ENCODE measurements at regions not wholly inside any gene's neighbourhood (a gene's known extent, or its start where the extent isn't known, plus 50 kb on each side); places are given as distances from the start of the nearest gene placed in this dataset.

GRCh38 chr4:180640193-180640592, 1603.0 kb upstream of the TENM3 start:
- no peak for DNase-seq

- DNase-seq, result no peak
Observed at GRCh38 chr4:180641495-180641894, 1601.7 kb upstream of the TENM3 start.

- no peak for DNase-seq
Observed at GRCh38 chr4:180642732-180643131, 1600.5 kb upstream of the TENM3 start.

GRCh38 chr4:180650273-180650672, 1592.9 kb upstream of the TENM3 start:
- DNase-seq, result no peak

- DNase-seq, result no peak
Observed at GRCh38 chr4:180652533-180652932, 1590.7 kb upstream of the TENM3 start.

- no peak for DNase-seq
Observed at GRCh38 chr4:180655886-180656285, 1587.3 kb upstream of the TENM3 start.

GRCh38 chr4:180657881-180658280, 1585.3 kb upstream of the TENM3 start:
- no peak for DNase-seq

- DNase-seq, result peak; percentile 62
Observed at GRCh38 chr4:180664766-180665368, 1578.3 kb upstream of the TENM3 start.

- no peak for DNase-seq
Observed at GRCh38 chr4:180665481-180665880, 1577.7 kb upstream of the TENM3 start.

- no peak for DNase-seq
Observed at GRCh38 chr4:180665994-180666824, 1577.0 kb upstream of the TENM3 start.

- no peak for DNase-seq
Observed at GRCh38 chr4:180668732-180669131, 1574.5 kb upstream of the TENM3 start.

- DNase-seq, result no peak
Observed at GRCh38 chr4:180669680-180670079, 1573.5 kb upstream of the TENM3 start.

GRCh38 chr4:180674619-180675358, 1568.4 kb upstream of the TENM3 start:
- no peak for DNase-seq

GRCh38 chr4:180675359-180675650, 1567.9 kb upstream of the TENM3 start:
- DNase-seq, result no peak

- DNase-seq, result no peak
Observed at GRCh38 chr4:180680305-180680704, 1562.9 kb upstream of the TENM3 start.

GRCh38 chr4:180682776-180683175, 1560.4 kb upstream of the TENM3 start:
- DNase-seq, result no peak

GRCh38 chr4:180683186-180683585, 1560.0 kb upstream of the TENM3 start:
- no peak for DNase-seq

GRCh38 chr4:180688480-180688879, 1554.7 kb upstream of the TENM3 start:
- DNase-seq, result no peak

GRCh38 chr4:180694875-180695274, 1548.3 kb upstream of the TENM3 start:
- no peak for DNase-seq

GRCh38 chr4:180695851-180696250, 1547.4 kb upstream of the TENM3 start:
- DNase-seq, result no peak

- no peak for DNase-seq
Observed at GRCh38 chr4:180696460-180697092, 1546.6 kb upstream of the TENM3 start.

GRCh38 chr4:180698550-180699195, 1544.5 kb upstream of the TENM3 start:
- DNase-seq, result no peak

GRCh38 chr4:180706766-180707165, 1536.4 kb upstream of the TENM3 start:
- DNase-seq, result no peak

All from right forelimb (tissue), 1 donor.